ENCODE measurements at regions not wholly inside any gene's neighbourhood (a gene's known extent, or its start where the extent isn't known, plus 50 kb on each side); places are given as distances from the start of the nearest gene placed in this dataset.

DNA sequence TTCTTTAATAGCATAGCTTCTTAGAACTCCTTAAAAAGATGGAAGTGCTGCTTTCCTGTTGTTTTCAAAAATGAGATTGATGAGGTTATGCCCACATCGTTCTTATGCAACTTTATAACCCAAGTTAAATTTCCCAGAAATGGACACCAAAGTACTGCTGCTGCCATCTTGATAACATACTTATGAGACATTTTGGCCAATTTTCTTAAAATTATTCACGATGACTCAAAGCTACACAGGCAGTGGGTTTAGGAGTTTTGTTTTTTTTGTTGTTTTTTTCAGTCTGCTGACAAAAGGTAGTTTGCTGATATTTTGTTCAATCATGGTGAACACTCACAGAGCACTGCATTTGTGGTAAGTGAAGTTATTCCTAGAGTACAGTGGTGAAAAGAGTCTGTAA, 54.9 kb upstream of the RFC3 start:
- no peak for DNase-seq

DNA sequence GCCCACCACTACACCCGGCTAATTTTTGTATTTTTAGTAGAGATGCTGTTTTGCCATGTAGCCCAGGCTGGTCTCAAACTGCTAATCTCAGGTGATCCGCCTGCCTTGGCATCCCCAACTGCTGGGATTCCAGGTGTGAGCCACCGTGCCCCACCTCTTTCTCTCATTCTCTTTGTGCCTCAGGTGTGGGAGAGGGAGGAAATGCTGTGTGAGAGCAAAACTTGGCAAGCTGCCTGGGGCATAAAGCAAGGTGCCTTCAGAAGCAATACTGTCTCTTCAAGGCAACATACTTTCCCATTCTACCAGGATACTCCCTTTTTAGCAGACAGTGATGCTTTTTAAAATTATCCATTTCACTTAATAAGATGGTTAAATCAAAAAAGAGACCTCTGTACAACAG, 53.2 kb upstream of the RFC3 start:
- no peak for DNase-seq

DNA sequence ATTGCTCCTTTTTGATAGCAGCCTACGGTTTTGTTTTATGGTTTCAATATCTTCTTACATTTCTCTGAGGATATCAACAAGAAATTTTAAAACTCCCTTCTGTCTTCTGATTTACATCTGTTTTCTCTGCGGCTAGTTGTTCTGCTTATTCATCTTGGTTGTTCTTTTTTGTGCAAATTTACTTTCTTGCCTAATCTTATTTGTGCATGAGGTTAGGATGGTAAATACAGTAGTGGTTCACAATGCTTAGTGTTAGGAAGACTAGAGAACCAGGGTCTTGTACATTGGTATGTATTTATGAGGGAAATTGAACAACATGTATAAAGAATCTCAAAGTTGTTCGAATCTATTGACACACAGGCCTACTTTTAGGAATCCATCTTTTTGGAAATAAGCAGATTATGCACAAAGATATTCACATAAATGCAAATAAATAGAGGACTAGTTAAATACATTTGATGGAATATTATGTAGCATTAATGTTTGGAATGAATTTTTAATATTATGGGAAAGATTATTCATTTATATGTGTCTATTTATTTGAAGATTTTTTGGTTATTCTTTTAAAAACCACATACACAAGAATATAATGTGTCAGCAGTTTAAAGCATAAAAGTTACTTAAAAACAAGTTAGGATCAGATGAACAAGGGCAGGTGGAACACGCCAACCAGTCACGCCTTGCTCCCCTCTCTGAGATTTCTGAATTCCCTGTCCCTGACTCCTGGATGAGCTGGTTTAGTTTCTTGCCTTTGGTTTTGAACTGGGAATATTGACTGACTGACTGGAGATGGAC, 51.4 kb upstream of the RFC3 start:
- DNase-seq: no peak

GRCh38 chr13:33767140-33767539, 50.8 kb upstream of the RFC3 start:
- no peak for DNase-seq

All from activated CD4-positive, alpha-beta T cell treated with anti-CD3 and anti-CD28 coated beads, Interleukin-2, amount 50 U/mL, for 4 hours (primary cell).